Suprapubic skin (tissue), 4 donors: ENCODE measurements at regions not wholly inside any gene's neighbourhood (a gene's known extent, or its start where the extent isn't known, plus 50 kb on each side); places are given as distances from the start of the nearest gene placed in this dataset.

Experiments used
- DNase-seq, 2 donors: peaks; one replicate each; pipeline ENCODE4 v3.0.0-alpha.2; 2019; ENCODE audit warnings: low spot score in 2 of 2
- H3K27ac ChIP-seq: fragments of 200-600 bp; sonication (generic); one replicate; pipeline ENCODE4 v1.5.1; 2019
- H3K27me3 ChIP-seq: fragments of 200-600 bp; sonication (generic); one replicate; pipeline ENCODE4 v1.5.1; 2019
- H3K36me3 ChIP-seq: fragments of 200-600 bp; sonication (generic); one replicate; pipeline ENCODE4 v1.5.1; 2019
- H3K4me1 ChIP-seq: fragments of 200-600 bp; sonication (generic); one replicate; pipeline ENCODE4 v1.5.1; 2019
- H3K4me3 ChIP-seq: fragments of 200-600 bp; sonication (generic); one replicate; pipeline ENCODE4 v1.5.1; 2019; ENCODE audit warnings: mild to moderate bottlenecking
- H3K9me3 ChIP-seq: fragments of 200-600 bp; sonication (generic); one replicate; pipeline ENCODE4 v1.5.1; 2019
- EP300 ChIP-seq: sonication (generic); formaldehyde crosslinking; IDR thresholded peaks from one replicate; pipeline ENCODE4 v1.6.1; 2017; ENCODE audit warnings: antibody characterized with exemption
- POLR2A ChIP-seq, 2 donors: fragments of 450-650 bp; IDR thresholded peaks; one replicate each; pipeline ENCODE4 v1.6.1; 2017; ENCODE audit warnings: antibody characterized with exemption in 2 of 2, mild to moderate bottlenecking in 2 of 2, moderate library complexity in 2 of 2
- POLR2AphosphoS5 ChIP-seq, 3 donors: sonication (generic); formaldehyde crosslinking; IDR thresholded peaks; one replicate each; pipeline ENCODE4 v1.6.1; 2017; ENCODE audit warnings: antibody characterized with exemption in 3 of 3
- WGBS: methylation state at CpG from one replicate; pipeline ENCODE4 v1.1.5; 2018; 5-methylcytosine and 5-hydroxymethylcytosine counted together
- TF ChIP-seq, protein P1 (sequence below), 2 donors: fragments of 200-600 bp in 1 of 2; fragments of 450-650 bp in 1 of 2; sonication (generic) in 1 of 2; IDR thresholded peaks; one replicate each; pipeline ENCODE4 v1.5.1; 2016 to 2019; ENCODE audit warnings: antibody characterized with exemption in 2 of 2, mild to moderate bottlenecking in 1 of 2, moderate library complexity in 1 of 2

DNA sequence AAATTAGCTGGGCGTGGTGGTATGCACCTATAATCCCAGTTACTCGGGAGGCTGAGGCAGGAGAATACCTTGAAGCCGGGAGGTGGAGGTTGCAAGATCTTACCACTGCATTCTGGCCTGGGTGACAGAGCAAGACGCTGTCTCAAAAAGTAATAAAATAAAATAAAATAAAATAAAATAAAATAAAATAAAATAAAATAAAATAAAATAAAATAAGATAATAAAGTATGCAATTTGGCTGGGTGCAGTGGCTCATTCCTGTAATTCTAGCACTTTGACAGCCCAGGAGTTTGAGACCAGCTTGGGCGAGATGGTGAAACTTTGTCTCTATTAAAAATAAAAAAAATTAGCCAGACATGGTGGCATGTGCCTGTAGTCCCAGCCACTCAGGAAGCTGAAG lies 85.6 kb upstream of the XPO1 start:
- no peak overlapping the region for H3K4me3 ChIP-seq
- H3K36me3 ChIP-seq = no peaks in the 10 kb centered on the region
- TF ChIP-seq EP300 (no peak), POLR2A (IDR thresholded peaks at IDR 0.05) (no peak), POLR2AphosphoS5 (IDR thresholded peaks at IDR 0.05) (no peak)
- TF ChIP-seq, protein P1, sequence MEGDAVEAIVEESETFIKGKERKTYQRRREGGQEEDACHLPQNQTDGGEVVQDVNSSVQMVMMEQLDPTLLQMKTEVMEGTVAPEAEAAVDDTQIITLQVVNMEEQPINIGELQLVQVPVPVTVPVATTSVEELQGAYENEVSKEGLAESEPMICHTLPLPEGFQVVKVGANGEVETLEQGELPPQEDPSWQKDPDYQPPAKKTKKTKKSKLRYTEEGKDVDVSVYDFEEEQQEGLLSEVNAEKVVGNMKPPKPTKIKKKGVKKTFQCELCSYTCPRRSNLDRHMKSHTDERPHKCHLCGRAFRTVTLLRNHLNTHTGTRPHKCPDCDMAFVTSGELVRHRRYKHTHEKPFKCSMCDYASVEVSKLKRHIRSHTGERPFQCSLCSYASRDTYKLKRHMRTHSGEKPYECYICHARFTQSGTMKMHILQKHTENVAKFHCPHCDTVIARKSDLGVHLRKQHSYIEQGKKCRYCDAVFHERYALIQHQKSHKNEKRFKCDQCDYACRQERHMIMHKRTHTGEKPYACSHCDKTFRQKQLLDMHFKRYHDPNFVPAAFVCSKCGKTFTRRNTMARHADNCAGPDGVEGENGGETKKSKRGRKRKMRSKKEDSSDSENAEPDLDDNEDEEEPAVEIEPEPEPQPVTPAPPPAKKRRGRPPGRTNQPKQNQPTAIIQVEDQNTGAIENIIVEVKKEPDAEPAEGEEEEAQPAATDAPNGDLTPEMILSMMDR (IDR thresholded peaks at IDR 0.05) = no peak
- H3K9me3 ChIP-seq = no peaks in the 10 kb centered on the region
- peaks cover 5% of the 10 kb centered on the region for H3K4me1 ChIP-seq
- H3K27ac ChIP-seq = no peak overlapping the region
- H3K27me3 ChIP-seq = no peaks in the 10 kb centered on the region
- 94% methylated on average over 5 of the region's 5 CpGs for WGBS
- DNase-seq = no peak

DNA sequence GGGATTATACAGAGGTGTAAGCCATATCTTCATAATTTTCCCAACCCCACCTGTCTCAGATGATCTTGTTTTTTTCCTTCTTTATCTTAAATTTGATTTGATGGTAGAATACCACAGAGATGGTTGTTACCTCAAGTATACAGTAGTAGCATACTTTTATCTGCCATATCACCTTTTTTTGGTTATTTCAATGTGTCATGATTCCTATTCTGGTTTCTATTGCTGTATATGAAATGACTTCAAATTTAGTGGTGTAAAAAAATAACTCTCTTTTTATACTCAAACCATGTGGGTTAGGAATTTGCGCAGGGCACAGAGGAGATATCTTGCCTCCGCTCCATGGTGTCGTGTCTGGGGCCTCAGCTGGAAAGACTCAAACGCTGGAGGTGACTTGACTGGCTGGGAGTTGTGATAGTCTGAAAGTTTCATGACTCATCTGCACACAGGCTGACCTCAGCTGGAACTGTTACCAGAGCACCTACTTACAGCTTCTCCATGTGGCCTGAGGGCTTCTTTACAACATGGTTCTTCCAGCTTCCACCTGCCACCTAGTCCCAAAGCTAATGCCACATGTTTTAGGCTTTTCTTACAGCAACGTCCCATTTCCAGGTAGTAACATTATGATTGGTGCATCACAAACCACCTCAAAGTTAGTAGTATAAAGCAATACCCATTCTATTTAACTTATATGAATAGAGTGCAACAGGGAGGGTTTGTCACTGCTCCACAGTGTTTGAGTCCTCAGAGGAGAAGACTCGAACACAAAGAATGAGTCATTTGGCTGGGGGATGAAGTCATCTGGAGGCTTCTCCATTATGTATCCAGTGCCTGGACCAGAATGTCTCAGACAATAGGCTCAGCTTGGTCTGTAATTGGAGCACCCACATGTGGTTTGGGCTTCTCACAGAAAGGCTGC lies 82.3 kb upstream of the XPO1 start:
- no peaks in the 10 kb centered on the region for H3K9me3 ChIP-seq
- 56% methylated on average over 6 of the region's 6 CpGs for WGBS
- no peak for DNase-seq

DNA sequence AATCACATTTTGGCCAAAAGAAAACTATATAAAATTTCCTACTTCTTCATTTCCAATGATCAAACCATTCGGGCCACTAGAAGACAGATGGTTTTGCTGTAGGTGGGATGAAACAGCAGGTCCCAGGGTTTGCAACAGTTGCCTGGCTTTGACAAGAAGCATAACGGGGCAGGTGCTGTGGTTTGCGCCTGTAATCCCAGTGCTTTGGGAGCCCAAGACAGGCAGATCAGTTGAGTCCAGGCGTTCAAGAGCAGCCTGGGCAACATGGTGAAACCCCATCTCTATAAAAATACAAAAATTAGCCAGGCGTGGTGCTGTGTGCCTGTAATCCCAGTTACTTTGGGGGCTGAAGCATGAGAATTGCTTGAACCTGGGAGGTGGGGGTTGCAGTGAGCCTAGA lies 81.4 kb upstream of the XPO1 start:
- no peak overlapping the region for H3K4me3 ChIP-seq
- no peaks in the 10 kb centered on the region for H3K36me3 ChIP-seq
- no peak for DNase-seq
- H3K27me3 ChIP-seq = no peaks in the 10 kb centered on the region
- TF ChIP-seq EP300 = no peak
- TF ChIP-seq, protein P1 (IDR thresholded peaks at IDR 0.05) = no peak
- TF ChIP-seq POLR2AphosphoS5 (IDR thresholded peaks at IDR 0.05) = no peak
- no peak for TF ChIP-seq POLR2A (IDR thresholded peaks at IDR 0.05)
- peaks cover 5% of the 10 kb centered on the region for H3K4me1 ChIP-seq
- no peak overlapping the region for H3K27ac ChIP-seq
- 82% methylated on average over 5 of the region's 5 CpGs for WGBS
- no peaks in the 10 kb centered on the region for H3K9me3 ChIP-seq

More for the DNA sequence above, 82.3 kb upstream of the XPO1 start:
- TF ChIP-seq POLR2AphosphoS5 (IDR thresholded peaks at IDR 0.05) (no peak), POLR2A (IDR thresholded peaks at IDR 0.05) (no peak), EP300 (no peak)
- TF ChIP-seq, protein P1 (IDR thresholded peaks at IDR 0.05) = no peak
- H3K36me3 ChIP-seq = no peaks in the 10 kb centered on the region
- no peaks in the 10 kb centered on the region for H3K27me3 ChIP-seq
- H3K4me3 ChIP-seq = no peak overlapping the region
- H3K4me1 ChIP-seq = peaks cover 5% of the 10 kb centered on the region
- no peak overlapping the region for H3K27ac ChIP-seq

DNA sequence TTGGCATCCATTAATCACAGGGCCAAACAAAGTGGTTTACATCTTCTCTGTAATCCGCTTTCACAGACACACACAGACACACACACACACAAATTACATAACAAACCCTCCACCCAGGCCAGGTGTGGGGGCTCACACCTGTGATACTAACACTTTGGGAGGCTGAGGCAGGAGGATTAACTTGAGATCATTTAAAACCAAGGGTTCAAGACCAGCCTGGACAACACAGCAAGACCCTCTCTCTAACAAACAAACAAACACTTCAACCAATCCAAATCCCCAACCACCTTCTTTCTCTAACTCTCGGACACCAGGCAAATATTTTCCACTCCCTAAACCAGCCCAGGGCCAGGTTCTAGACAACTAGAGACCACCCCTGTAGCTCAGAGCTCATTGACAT lies 79.5 kb upstream of the XPO1 start:
- no peaks in the 10 kb centered on the region for H3K36me3 ChIP-seq
- no peak for DNase-seq
- TF ChIP-seq EP300 (no peak), POLR2A (IDR thresholded peaks at IDR 0.05) (no peak), POLR2AphosphoS5 (IDR thresholded peaks at IDR 0.05) (no peak)
- TF ChIP-seq, protein P1 (IDR thresholded peaks at IDR 0.05) = no peak
- no peak overlapping the region for H3K4me3 ChIP-seq
- no peaks in the 10 kb centered on the region for H3K27me3 ChIP-seq
- H3K4me1 ChIP-seq = peaks cover 5% of the 10 kb centered on the region
- no peak overlapping the region for H3K27ac ChIP-seq
- no peaks in the 10 kb centered on the region for H3K9me3 ChIP-seq
- 92% methylated on average over 2 of the region's 2 CpGs for WGBS

DNA sequence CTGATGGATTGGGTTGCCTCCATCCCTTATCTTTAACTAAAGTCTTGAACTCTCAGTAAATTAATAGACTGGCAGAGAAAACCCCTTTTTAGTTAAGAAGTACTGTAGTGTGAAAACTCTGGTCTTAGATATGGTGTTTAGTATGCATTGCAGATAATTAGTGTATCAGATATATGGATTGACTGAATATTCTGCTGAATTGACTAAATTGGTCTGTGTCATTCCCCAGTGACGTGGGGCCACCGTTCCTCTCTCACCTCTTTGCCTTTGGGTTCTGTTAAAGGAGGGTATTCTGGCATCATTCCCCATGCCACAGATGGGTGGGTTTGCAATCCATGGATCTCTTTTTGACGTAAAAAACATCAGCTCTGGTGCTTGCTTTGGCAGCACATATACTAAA lies 67.1 kb upstream of the XPO1 start:
- 93% methylated on average over 3 of the region's 3 CpGs for WGBS
- DNase-seq = no peak
- H3K9me3 ChIP-seq = no peaks in the 10 kb centered on the region
- H3K4me3 ChIP-seq = no peak overlapping the region
- H3K27ac ChIP-seq = no peak overlapping the region
- TF ChIP-seq, protein P1 (IDR thresholded peaks at IDR 0.05) = no peak
- TF ChIP-seq POLR2AphosphoS5 (IDR thresholded peaks at IDR 0.05) = no peak
- no peak for TF ChIP-seq POLR2A (IDR thresholded peaks at IDR 0.05)
- no peak for TF ChIP-seq EP300
- H3K36me3 ChIP-seq = no peaks in the 10 kb centered on the region
- H3K4me1 ChIP-seq = no peaks in the 10 kb centered on the region
- no peaks in the 10 kb centered on the region for H3K27me3 ChIP-seq
